GM12873 (cell line): ENCODE measurements at regions not wholly inside any gene's neighbourhood (a gene's known extent, or its start where the extent isn't known, plus 50 kb on each side); places are given as distances from the start of the nearest gene placed in this dataset.

Source experiments
- TF ChIP-seq, protein P1 (sequence below): IDR thresholded peaks from 2 replicates; pipeline ENCODE4 v1.5.1; 2012; ENCODE audit warnings: low read depth, mild to moderate bottlenecking, moderate library complexity, low read length, control low read depth; ENCODE audit not compliant: insufficient read depth; ENCODE audit errors: missing control alignments

GRCh38 chr22:26823966-26824365 is 166.6 kb downstream of the MIAT start:
- TF ChIP-seq, protein P1, sequence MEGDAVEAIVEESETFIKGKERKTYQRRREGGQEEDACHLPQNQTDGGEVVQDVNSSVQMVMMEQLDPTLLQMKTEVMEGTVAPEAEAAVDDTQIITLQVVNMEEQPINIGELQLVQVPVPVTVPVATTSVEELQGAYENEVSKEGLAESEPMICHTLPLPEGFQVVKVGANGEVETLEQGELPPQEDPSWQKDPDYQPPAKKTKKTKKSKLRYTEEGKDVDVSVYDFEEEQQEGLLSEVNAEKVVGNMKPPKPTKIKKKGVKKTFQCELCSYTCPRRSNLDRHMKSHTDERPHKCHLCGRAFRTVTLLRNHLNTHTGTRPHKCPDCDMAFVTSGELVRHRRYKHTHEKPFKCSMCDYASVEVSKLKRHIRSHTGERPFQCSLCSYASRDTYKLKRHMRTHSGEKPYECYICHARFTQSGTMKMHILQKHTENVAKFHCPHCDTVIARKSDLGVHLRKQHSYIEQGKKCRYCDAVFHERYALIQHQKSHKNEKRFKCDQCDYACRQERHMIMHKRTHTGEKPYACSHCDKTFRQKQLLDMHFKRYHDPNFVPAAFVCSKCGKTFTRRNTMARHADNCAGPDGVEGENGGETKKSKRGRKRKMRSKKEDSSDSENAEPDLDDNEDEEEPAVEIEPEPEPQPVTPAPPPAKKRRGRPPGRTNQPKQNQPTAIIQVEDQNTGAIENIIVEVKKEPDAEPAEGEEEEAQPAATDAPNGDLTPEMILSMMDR = no peak

GRCh38 chr22:26825960-26826935 is 168.9 kb downstream of the MIAT start:
- TF ChIP-seq, protein P1 = no peak

- TF ChIP-seq, protein P1 = no peak
Observed at GRCh38 chr22:26827611-26828010, 170.2 kb downstream of the MIAT start.

- TF ChIP-seq, protein P1 = peak; percentile 11
Observed at GRCh38 chr22:26828311-26828710, 170.9 kb downstream of the MIAT start.

- TF ChIP-seq, protein P1 = no peak
Observed at GRCh38 chr22:26830837-26831236, 173.4 kb downstream of the MIAT start.

DNA sequence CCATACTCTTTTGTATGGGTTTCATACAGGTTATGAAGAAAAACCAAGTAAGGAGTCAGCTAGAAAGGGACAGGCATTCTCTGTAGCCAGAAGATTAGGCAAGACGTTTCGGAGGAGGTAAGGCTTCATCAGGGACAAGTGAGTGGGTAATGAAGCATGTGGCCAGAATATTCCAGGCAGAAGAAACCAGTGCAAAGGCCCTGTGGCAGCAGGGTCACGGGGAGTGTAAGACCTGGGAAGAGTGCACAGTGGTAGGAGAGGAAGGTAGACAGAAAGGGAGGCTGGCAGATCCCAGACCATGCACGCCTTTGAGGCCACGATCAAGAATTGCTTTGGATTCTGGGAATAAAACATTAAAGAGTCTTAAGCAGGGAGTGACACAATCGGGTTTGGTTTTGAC is 177.6 kb downstream of the MIAT start:
- TF ChIP-seq, protein P1 = no peak

- TF ChIP-seq, protein P1 = peak; percentile 80
Observed at GRCh38 chr22:26835929-26836528, 178.6 kb downstream of the MIAT start.
